ENCODE measurements at regions not wholly inside any gene's neighbourhood (a gene's known extent, or its start where the extent isn't known, plus 50 kb on each side); places are given as distances from the start of the nearest gene placed in this dataset.

GRCh38 chr5:17794815-17795214 is 160.6 kb downstream of the TAF11L14 start:
- H3K27ac Mint-ChIP-seq = no peak overlapping the region
- no peaks in the 10 kb centered on the region for H3K4me1 Mint-ChIP-seq
- no peak for TF ChIP-seq CTCF (IDR thresholded peaks at IDR 0.05)
- DNase-seq (no peak), ATAC-seq (ENCODE audit: low read depth) (no peak)
- peaks cover 2% of the 10 kb centered on the region for H3K27me3 Mint-ChIP-seq
- H3K36me3 Mint-ChIP-seq (ENCODE audit: low read depth) = no peaks in the 10 kb centered on the region
- intact Hi-C loops (cut with micrococcal nuclease) = no loop called here
- CTCF ChIA-PET = no interaction called here
- POLR2A ChIA-PET = no interaction called here
- no peak overlapping the region for H3K4me3 Mint-ChIP-seq
- no peaks in the 10 kb centered on the region for H3K9me3 Mint-ChIP-seq

GRCh38 chr5:17796142-17796541 is 161.9 kb downstream of the TAF11L14 start:
- CTCF ChIA-PET = no interaction called here

GRCh38 chr5:17796757-17797396 is 162.6 kb downstream of the TAF11L14 start:
- ATAC-seq (ENCODE audit: low read depth) = no peak
- intact Hi-C loops (cut with micrococcal nuclease) = no loop called here
- Mint-ChIP-seq H3K9me3 (no peaks in the 10 kb centered on the region), H3K36me3 (ENCODE audit: low read depth) (no peaks in the 10 kb centered on the region), H3K4me1 (no peaks in the 10 kb centered on the region), H3K27me3 (no peaks in the 10 kb centered on the region), H3K4me3 (no peak overlapping the region), H3K27ac (no peak overlapping the region)
- no peak for TF ChIP-seq CTCF (IDR thresholded peaks at IDR 0.05)
- ChIA-PET POLR2A (no interaction called here), CTCF (no interaction called here)
- no peak for DNase-seq

More at GRCh38 chr5:17796142-17796541, 161.9 kb downstream of the TAF11L14 start:
- ATAC-seq (ENCODE audit: low read depth) (no peak), DNase-seq (no peak)
- Mint-ChIP-seq H3K27ac (no peak overlapping the region), H3K4me3 (no peak overlapping the region), H3K36me3 (ENCODE audit: low read depth) (no peaks in the 10 kb centered on the region), H3K4me1 (no peaks in the 10 kb centered on the region), H3K27me3 (no peaks in the 10 kb centered on the region), H3K9me3 (no peaks in the 10 kb centered on the region)
- intact Hi-C loops (cut with micrococcal nuclease) = no loop called here
- POLR2A ChIA-PET = interaction anchor here (0.5 kb wide), 1 partner anchor 550 kb away, joined by 3 read pairs; no protein-coding TSS in a partner anchor
- no peak for TF ChIP-seq CTCF (IDR thresholded peaks at IDR 0.05)

- no peak for DNase-seq
- no peak for TF ChIP-seq CTCF (IDR thresholded peaks at IDR 0.05)
- no peaks in the 10 kb centered on the region for H3K27me3 Mint-ChIP-seq
- no peaks in the 10 kb centered on the region for H3K9me3 Mint-ChIP-seq
- H3K36me3 Mint-ChIP-seq (ENCODE audit: low read depth) = no peaks in the 10 kb centered on the region
- H3K27ac Mint-ChIP-seq = no peak overlapping the region
- intact Hi-C loops (cut with micrococcal nuclease) = no loop called here
- POLR2A ChIA-PET = no interaction called here
- CTCF ChIA-PET = no interaction called here
- no peaks in the 10 kb centered on the region for H3K4me1 Mint-ChIP-seq
- H3K4me3 Mint-ChIP-seq = no peak overlapping the region
- no peak for ATAC-seq (ENCODE audit: low read depth)
Observed at GRCh38 chr5:17799521-17799920, 165.3 kb downstream of the TAF11L14 start.

GRCh38 chr5:17801595-17801994 is 167.3 kb downstream of the TAF11L14 start:
- ChIA-PET CTCF (interaction anchor here (0.8 kb wide), 1 partner anchor 586 kb away, joined by 3 read pairs; no protein-coding TSS in a partner anchor), POLR2A (interaction anchor here (1.4 kb wide), 1 partner anchor 584 kb away, joined by 4 read pairs; the partner anchor contains the start of gene BASP1)
- TF ChIP-seq CTCF (IDR thresholded peaks at IDR 0.05) = no peak
- H3K27me3 Mint-ChIP-seq = no peaks in the 10 kb centered on the region
- H3K9me3 Mint-ChIP-seq = no peaks in the 10 kb centered on the region
- H3K27ac Mint-ChIP-seq = no peak overlapping the region
- intact Hi-C loops (cut with micrococcal nuclease) = loop anchor here (10.0 kb wide), 1 partner anchor 587 kb away; the partner anchor contains the start of gene BASP1
- no peak overlapping the region for H3K4me3 Mint-ChIP-seq
- no peaks in the 10 kb centered on the region for H3K36me3 Mint-ChIP-seq (ENCODE audit: low read depth)
- ATAC-seq (ENCODE audit: low read depth) (no peak), DNase-seq (no peak)
- peaks cover 6% of the 10 kb centered on the region for H3K4me1 Mint-ChIP-seq

Data from activated B cell treated with CpG ODN at 0.5 μM for 24 hours (primary cell).